ENCODE measurements at regions not wholly inside any gene's neighbourhood (a gene's known extent, or its start where the extent isn't known, plus 50 kb on each side); places are given as distances from the start of the nearest gene placed in this dataset.

DNA sequence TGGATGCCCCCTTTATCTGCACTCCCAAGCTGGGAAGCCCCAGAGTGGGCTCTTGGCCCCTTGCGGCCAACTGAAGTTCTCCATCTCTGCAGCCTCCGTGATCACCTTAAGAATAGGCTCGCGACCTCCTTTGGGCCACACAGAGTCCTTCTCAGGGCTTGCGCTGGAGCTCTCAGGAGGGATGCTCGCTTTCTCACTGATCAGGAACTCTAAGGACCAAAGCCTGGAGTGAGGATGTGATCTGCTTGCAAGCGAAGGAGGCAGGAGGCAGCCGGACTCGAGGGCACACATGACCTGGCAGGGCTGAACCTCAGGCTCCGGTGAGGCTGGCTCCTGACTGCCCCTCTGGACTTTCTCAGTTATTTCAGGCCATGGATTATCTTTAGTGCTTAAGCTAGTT, 192.1 kb upstream of the MKI67 start:
- Histone ChIP-seq H3K36me3 (ENCODE audit: insufficient read depth, low read length) (no peaks in the 10 kb centered on the region), H3K4me1 (ENCODE audit: insufficient read depth, low read length) (peaks cover 3% of the 10 kb centered on the region; the same call in 1 of the 2 replicates), H3K27me3 (ENCODE audit: insufficient read depth, low read length) (no peaks in the 10 kb centered on the region), H3K4me3 (ENCODE audit: low read length) (no peak overlapping the region), H3K9me3 (ENCODE audit: insufficient read depth, low read depth, low read length) (no peaks in the 10 kb centered on the region), H3K27ac (ENCODE audit: low read depth, low read length) (no peak overlapping the region), H3K9ac (ENCODE audit: low read depth, low read length) (no peak overlapping the region)
- WGBS, result 90% methylated on average over 10 of the region's 10 CpGs

DNA sequence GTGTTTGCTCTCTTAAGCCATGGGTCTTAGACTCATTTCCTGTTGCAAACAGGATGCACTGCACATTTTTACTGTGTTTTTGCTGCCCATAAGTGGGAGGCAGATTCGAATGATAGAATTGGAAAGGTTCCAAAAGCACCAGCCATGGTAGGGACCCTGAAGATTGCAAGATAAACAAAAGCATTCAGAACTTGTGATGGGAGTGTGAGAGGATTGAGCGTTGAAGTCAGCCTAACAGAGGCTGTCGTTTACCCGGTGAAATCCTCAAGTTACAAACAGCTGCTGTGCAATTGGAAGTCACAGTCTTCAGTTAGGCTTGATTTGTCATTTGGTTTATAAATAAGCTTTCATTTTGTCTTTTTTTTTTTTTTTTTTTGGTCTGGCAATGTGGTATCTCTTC, 192.7 kb upstream of the MKI67 start:
- 0 out of 2 replicates have a peak, but pooled peaks cover 3% of the 10 kb centered on the region for H3K4me1 ChIP-seq (ENCODE audit: insufficient read depth, low read length)
- no peaks in the 10 kb centered on the region for H3K36me3 ChIP-seq (ENCODE audit: insufficient read depth, low read length)
- H3K27ac ChIP-seq (ENCODE audit: low read depth, low read length), result no peak overlapping the region
- WGBS, result 91% methylated on average over 4 of the region's 4 CpGs
- no peaks in the 10 kb centered on the region for H3K27me3 ChIP-seq (ENCODE audit: insufficient read depth, low read length)
- no peaks in the 10 kb centered on the region for H3K9me3 ChIP-seq (ENCODE audit: insufficient read depth, low read depth, low read length)
- H3K4me3 ChIP-seq (ENCODE audit: low read length), result no peak overlapping the region
- no peak overlapping the region for H3K9ac ChIP-seq (ENCODE audit: low read depth, low read length)

GRCh38 chr10:128322106-128322505, 195.9 kb upstream of the MKI67 start:
- H3K4me3 ChIP-seq (ENCODE audit: low read length), result no peak overlapping the region
- no peaks in the 10 kb centered on the region for H3K36me3 ChIP-seq (ENCODE audit: insufficient read depth, low read length)
- WGBS, result 98% methylated on average over 7 of the region's 7 CpGs
- no peaks in the 10 kb centered on the region for H3K9me3 ChIP-seq (ENCODE audit: insufficient read depth, low read depth, low read length)
- no peak overlapping the region for H3K27ac ChIP-seq (ENCODE audit: low read depth, low read length)
- no peak overlapping the region for H3K9ac ChIP-seq (ENCODE audit: low read depth, low read length)
- H3K27me3 ChIP-seq (ENCODE audit: insufficient read depth, low read length), result no peaks in the 10 kb centered on the region
- no peaks in the 10 kb centered on the region for H3K4me1 ChIP-seq (ENCODE audit: insufficient read depth, low read length)

GRCh38 chr10:128322950-128323349, 196.7 kb upstream of the MKI67 start:
- H3K27ac ChIP-seq (ENCODE audit: low read depth, low read length), result no peak overlapping the region
- H3K36me3 ChIP-seq (ENCODE audit: insufficient read depth, low read length), result no peaks in the 10 kb centered on the region
- H3K4me3 ChIP-seq (ENCODE audit: low read length), result no peak overlapping the region
- H3K4me1 ChIP-seq (ENCODE audit: insufficient read depth, low read length), result no peaks in the 10 kb centered on the region
- WGBS, result 89% methylated on average over 1 of the region's 1 CpG
- H3K9ac ChIP-seq (ENCODE audit: low read depth, low read length), result no peak overlapping the region
- H3K27me3 ChIP-seq (ENCODE audit: insufficient read depth, low read length), result no peaks in the 10 kb centered on the region
- peaks cover 4% of the 10 kb centered on the region; the same call in 1 of the 2 replicates for H3K9me3 ChIP-seq (ENCODE audit: insufficient read depth, low read depth, low read length)

DNA sequence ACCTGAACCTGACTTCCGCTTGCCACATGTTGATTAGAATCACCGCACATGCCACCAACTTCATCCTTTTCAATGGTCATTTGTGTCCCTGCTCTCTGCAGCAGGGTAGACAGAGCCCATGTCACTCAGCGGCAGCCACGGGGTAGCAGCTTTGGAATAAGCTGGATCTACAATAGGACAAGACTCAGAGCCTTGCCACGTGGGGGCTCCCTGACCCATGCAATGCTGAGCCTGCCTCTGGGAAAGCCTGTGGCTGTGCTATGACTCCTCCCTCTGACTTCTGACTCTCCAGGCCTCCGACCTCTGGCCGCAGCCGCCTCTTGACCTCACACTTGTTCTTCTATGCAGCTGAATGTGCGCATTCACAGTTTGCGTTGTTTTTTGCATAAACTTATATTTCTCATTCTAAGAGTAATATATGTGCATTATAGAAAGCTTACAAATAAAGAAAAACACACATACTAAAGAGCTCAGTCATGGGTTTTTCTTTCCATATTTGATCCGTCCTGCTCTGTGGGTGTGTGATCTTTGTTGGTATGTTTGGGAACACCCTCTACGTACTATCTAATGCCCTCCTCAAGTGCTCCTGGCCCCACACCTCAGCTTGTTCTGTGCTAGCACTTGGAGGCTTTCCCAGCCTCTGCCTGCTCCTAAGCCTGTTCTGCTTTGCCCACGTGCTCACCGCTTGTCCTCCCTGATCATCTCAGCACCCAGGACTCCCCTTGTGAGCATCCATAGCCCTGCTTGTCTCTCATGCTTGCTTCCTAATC, 198.0 kb upstream of the MKI67 start:
- H3K4me3 ChIP-seq (ENCODE audit: low read length), result no peak overlapping the region
- WGBS, result 58% methylated on average over 13 of the region's 14 CpGs
- H3K9me3 ChIP-seq (ENCODE audit: insufficient read depth, low read depth, low read length), result peaks cover 9% of the 10 kb centered on the region; the same call in 1 of the 2 replicates

DNA sequence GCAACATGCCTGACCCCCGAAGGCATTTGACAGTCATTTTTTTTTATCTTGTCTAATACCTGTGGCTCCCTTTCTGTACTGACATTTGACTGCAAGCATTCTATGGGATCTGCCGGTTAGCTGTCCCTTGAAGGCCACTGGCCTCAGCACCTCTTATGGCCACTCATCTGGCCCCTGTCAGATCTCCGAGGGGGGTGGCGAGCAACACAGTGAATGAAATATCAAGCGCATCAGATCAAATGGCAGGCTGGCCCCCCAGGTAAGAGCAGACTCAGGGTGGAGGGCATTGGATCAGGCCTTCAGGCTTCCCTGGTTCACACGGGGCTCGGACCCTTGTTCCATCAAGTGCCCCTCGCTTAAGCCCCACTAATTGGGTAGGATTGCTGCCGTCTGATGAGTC, 199.6 kb upstream of the MKI67 start:
- 92% methylated on average over 9 of the region's 9 CpGs for whole genome bisulfite sequencing

More for the DNA sequence above, 198.0 kb upstream of the MKI67 start:
- H3K27ac ChIP-seq (ENCODE audit: low read depth, low read length), result no peak overlapping the region
- H3K36me3 ChIP-seq (ENCODE audit: insufficient read depth, low read length), result no peaks in the 10 kb centered on the region
- H3K9ac ChIP-seq (ENCODE audit: low read depth, low read length), result no peak overlapping the region
- no peaks in the 10 kb centered on the region for H3K4me1 ChIP-seq (ENCODE audit: insufficient read depth, low read length)
- no peaks in the 10 kb centered on the region for H3K27me3 ChIP-seq (ENCODE audit: insufficient read depth, low read length)

DNA sequence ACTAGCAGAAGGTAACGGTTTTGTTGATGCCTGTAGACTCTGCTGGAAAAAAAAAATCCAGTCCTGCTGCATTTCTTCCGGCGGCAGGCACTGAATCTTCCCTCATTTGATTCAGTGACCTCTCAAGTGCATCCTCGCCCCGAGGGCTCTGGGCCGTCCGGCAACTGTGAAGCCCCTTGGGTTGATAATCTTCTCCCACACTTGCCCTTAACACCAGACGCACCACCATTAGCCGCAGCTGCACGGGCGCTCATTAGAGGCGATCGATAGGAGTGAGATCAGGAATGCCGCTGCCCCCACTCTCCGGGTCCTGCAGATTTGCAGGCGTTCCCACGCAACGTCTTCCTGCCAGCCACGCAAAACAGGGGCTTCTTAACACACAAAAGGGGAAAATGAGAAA, 200.0 kb upstream of the MKI67 start:
- Histone ChIP-seq H3K9ac (ENCODE audit: low read depth, low read length) (no peak overlapping the region), H3K4me3 (ENCODE audit: low read length) (no peak overlapping the region), H3K36me3 (ENCODE audit: insufficient read depth, low read length) (no peaks in the 10 kb centered on the region), H3K27me3 (ENCODE audit: insufficient read depth, low read length) (no peaks in the 10 kb centered on the region), H3K4me1 (ENCODE audit: insufficient read depth, low read length) (no peaks in the 10 kb centered on the region), H3K27ac (ENCODE audit: low read depth, low read length) (no peak overlapping the region), H3K9me3 (ENCODE audit: insufficient read depth, low read depth, low read length) (peaks cover 9% of the 10 kb centered on the region; the same call in 1 of the 2 replicates)
- 95% methylated on average over 19 of the region's 19 CpGs for WGBS

More for the DNA sequence above, 199.6 kb upstream of the MKI67 start:
- H3K9ac ChIP-seq (ENCODE audit: low read depth, low read length), result no peak overlapping the region
- no peak overlapping the region for H3K27ac ChIP-seq (ENCODE audit: low read depth, low read length)
- H3K4me3 ChIP-seq (ENCODE audit: low read length), result no peak overlapping the region
- H3K9me3 ChIP-seq (ENCODE audit: insufficient read depth, low read depth, low read length), result peaks cover 9% of the 10 kb centered on the region; the same call in 1 of the 2 replicates
- H3K4me1 ChIP-seq (ENCODE audit: insufficient read depth, low read length), result no peaks in the 10 kb centered on the region
- H3K27me3 ChIP-seq (ENCODE audit: insufficient read depth, low read length), result no peaks in the 10 kb centered on the region
- H3K36me3 ChIP-seq (ENCODE audit: insufficient read depth, low read length), result no peaks in the 10 kb centered on the region

- H3K36me3 ChIP-seq (ENCODE audit: insufficient read depth, low read length), result no peaks in the 10 kb centered on the region
- H3K4me1 ChIP-seq (ENCODE audit: insufficient read depth, low read length), result no peaks in the 10 kb centered on the region
- H3K27ac ChIP-seq (ENCODE audit: low read depth, low read length), result no peak overlapping the region
- H3K27me3 ChIP-seq (ENCODE audit: insufficient read depth, low read length), result no peaks in the 10 kb centered on the region
- WGBS, result 97% methylated on average over 11 of the region's 11 CpGs
- H3K9ac ChIP-seq (ENCODE audit: low read depth, low read length), result no peak overlapping the region
- peaks cover 9% of the 10 kb centered on the region; the same call in 1 of the 2 replicates for H3K9me3 ChIP-seq (ENCODE audit: insufficient read depth, low read depth, low read length)
- no peak overlapping the region for H3K4me3 ChIP-seq (ENCODE audit: low read length)
These were observed 200.6 kb upstream of the MKI67 start for GRCh38 chr10:128326851-128327250.

DNA sequence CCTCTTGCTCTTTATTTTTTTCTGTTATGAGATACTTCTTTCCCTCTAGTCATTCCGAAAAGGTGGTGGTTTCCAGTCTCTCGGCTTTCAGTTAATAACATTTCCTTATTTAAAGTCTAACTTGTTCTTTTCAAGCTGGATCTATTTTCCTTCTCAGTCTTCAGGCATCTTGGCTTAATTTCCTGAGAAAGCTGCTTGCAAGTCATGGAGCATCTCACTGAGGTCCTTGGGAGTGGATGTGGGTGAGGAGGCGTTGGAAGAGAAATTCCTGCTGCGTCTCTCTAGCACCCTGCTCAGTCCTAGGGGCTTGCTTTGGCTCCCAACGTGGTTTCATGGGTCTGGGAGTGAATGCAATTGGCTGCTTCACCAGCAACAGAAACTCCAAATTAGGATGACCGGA, 210.2 kb upstream of the MKI67 start:
- H3K27me3 ChIP-seq (ENCODE audit: insufficient read depth, low read length), result no peaks in the 10 kb centered on the region
- H3K4me1 ChIP-seq (ENCODE audit: insufficient read depth, low read length), result no peaks in the 10 kb centered on the region
- no peak overlapping the region for H3K9ac ChIP-seq (ENCODE audit: low read depth, low read length)
- no peak overlapping the region for H3K27ac ChIP-seq (ENCODE audit: low read depth, low read length)
- H3K36me3 ChIP-seq (ENCODE audit: insufficient read depth, low read length), result no peaks in the 10 kb centered on the region
- H3K9me3 ChIP-seq (ENCODE audit: insufficient read depth, low read depth, low read length), result no peaks in the 10 kb centered on the region
- 91% methylated on average over 6 of the region's 6 CpGs for WGBS
- H3K4me3 ChIP-seq (ENCODE audit: low read length), result no peak overlapping the region

- Histone ChIP-seq H3K27me3 (ENCODE audit: insufficient read depth, low read length) (no peaks in the 10 kb centered on the region), H3K9ac (ENCODE audit: low read depth, low read length) (no peak overlapping the region), H3K27ac (ENCODE audit: low read depth, low read length) (no peak overlapping the region), H3K4me3 (ENCODE audit: low read length) (no peak overlapping the region), H3K4me1 (ENCODE audit: insufficient read depth, low read length) (no peaks in the 10 kb centered on the region), H3K9me3 (ENCODE audit: insufficient read depth, low read depth, low read length) (no peaks in the 10 kb centered on the region), H3K36me3 (ENCODE audit: insufficient read depth, low read length) (no peaks in the 10 kb centered on the region)
- WGBS, result 92% methylated on average over 7 of the region's 7 CpGs
These were observed 211.7 kb upstream of the MKI67 start for GRCh38 chr10:128337860-128338378.

DNA sequence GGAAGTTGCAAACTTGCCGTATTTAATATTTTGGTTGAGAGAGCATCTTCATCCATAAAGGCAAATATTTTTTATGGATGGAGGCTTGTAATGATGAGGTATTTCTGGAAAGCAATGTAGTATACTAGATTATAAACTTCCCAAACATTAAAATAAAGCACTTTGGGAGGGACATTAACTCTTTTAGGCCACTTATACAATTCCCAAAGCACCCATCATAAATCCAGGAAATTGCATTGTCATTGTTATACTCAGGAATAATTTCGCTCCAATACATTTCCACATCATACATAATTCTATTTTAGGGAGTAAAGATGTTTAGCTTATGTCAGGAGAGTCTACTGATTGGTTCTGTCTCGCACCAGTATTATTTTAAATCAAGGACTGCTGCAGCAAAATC, 212.7 kb upstream of the MKI67 start:
- no peaks in the 10 kb centered on the region for H3K4me1 ChIP-seq (ENCODE audit: insufficient read depth, low read length)
- H3K9me3 ChIP-seq (ENCODE audit: insufficient read depth, low read depth, low read length), result no peaks in the 10 kb centered on the region
- H3K36me3 ChIP-seq (ENCODE audit: insufficient read depth, low read length), result no peaks in the 10 kb centered on the region
- no peak overlapping the region for H3K4me3 ChIP-seq (ENCODE audit: low read length)
- H3K9ac ChIP-seq (ENCODE audit: low read depth, low read length), result no peak overlapping the region
- WGBS, result 94% methylated on average over 2 of the region's 3 CpGs
- no peaks in the 10 kb centered on the region for H3K27me3 ChIP-seq (ENCODE audit: insufficient read depth, low read length)
- H3K27ac ChIP-seq (ENCODE audit: low read depth, low read length), result no peak overlapping the region
